NT2/D1 (cell line): ENCODE measurements at regions not wholly inside any gene's neighbourhood (a gene's known extent, or its start where the extent isn't known, plus 50 kb on each side); places are given as distances from the start of the nearest gene placed in this dataset.

Experiments used
- DNase-seq: peaks from one replicate; pipeline ENCODE4 v3.0.0-alpha.2; 2011; ENCODE audit warnings: low read depth, low spot score
- H3K27me3 ChIP-seq: 2 replicates; pipeline ENCODE4 v1.6.0; 2011; ENCODE audit warnings: mild to moderate bottlenecking; ENCODE audit not compliant: insufficient read length, insufficient read depth
- H3K36me3 ChIP-seq: 2 replicates; pipeline ENCODE4 v1.6.1; 2011; ENCODE audit warnings: mild to moderate bottlenecking, low read length, mixed read lengths; ENCODE audit not compliant: insufficient read depth, insufficient read length
- H3K4me1 ChIP-seq: 2 replicates; pipeline ENCODE4 v1.5.1; 2011; ENCODE audit not compliant: insufficient read depth, insufficient read length
- H3K4me3 ChIP-seq: 2 replicates; pipeline ENCODE4 v1.5.1; 2011; ENCODE audit warnings: low read depth; ENCODE audit not compliant: insufficient read length
- H3K9ac ChIP-seq: 2 replicates; pipeline ENCODE4 v1.6.0; 2011; ENCODE audit warnings: low read depth; ENCODE audit not compliant: insufficient read length
- H3K9me3 ChIP-seq: 2 replicates; pipeline ENCODE4 v1.5.1; 2011; ENCODE audit warnings: mild to moderate bottlenecking, low read length; ENCODE audit not compliant: insufficient read depth
- SUZ12 ChIP-seq: IDR thresholded peaks from 2 replicates; pipeline ENCODE4 v1.6.1; 2011; ENCODE audit not compliant: insufficient read length, insufficient read depth; ENCODE audit errors: extremely low read depth
- YY1 ChIP-seq: IDR thresholded peaks from 2 replicates; pipeline ENCODE4 v1.6.1; 2011; ENCODE audit not compliant: insufficient read length, insufficient read depth
- ZNF274 ChIP-seq: IDR thresholded peaks from 2 replicates; pipeline ENCODE4 v1.6.1; 2011; ENCODE audit warnings: mild to moderate bottlenecking, low read depth, low read length

GRCh38 chr7:41205600-41205999 lies 497.3 kb downstream of the INHBA start:
- Histone ChIP-seq H3K4me3 (no peak overlapping the region), H3K9ac (no peak overlapping the region), H3K36me3 (no peaks in the 10 kb centered on the region), H3K9me3 (no peaks in the 10 kb centered on the region), H3K4me1 (no peaks in the 10 kb centered on the region), H3K27me3 (no peaks in the 10 kb centered on the region)
- TF ChIP-seq YY1 = no peak
- TF ChIP-seq ZNF274 = no peak
- TF ChIP-seq SUZ12 = no peak
- DNase-seq = no peak

GRCh38 chr7:41203542-41203941 lies 499.3 kb downstream of the INHBA start:
- no peak overlapping the region for H3K9ac ChIP-seq

GRCh38 chr7:41201021-41201420 lies 501.9 kb downstream of the INHBA start:
- no peak overlapping the region for H3K4me3 ChIP-seq
- TF ChIP-seq ZNF274 (no peak), SUZ12 (no peak), YY1 (no peak)
- DNase-seq = no peak
- H3K36me3 ChIP-seq = no peaks in the 10 kb centered on the region
- no peaks in the 10 kb centered on the region for H3K4me1 ChIP-seq
- H3K9me3 ChIP-seq = no peaks in the 10 kb centered on the region
- H3K9ac ChIP-seq = no peak overlapping the region
- H3K27me3 ChIP-seq = no peaks in the 10 kb centered on the region

More at GRCh38 chr7:41203542-41203941, 499.3 kb downstream of the INHBA start:
- Histone ChIP-seq H3K4me1 (no peaks in the 10 kb centered on the region), H3K36me3 (no peaks in the 10 kb centered on the region), H3K4me3 (no peak overlapping the region), H3K27me3 (no peaks in the 10 kb centered on the region), H3K9me3 (no peaks in the 10 kb centered on the region)
- TF ChIP-seq SUZ12 (no peak), ZNF274 (no peak), YY1 (no peak)
- DNase-seq = no peak

- no peaks in the 10 kb centered on the region for H3K9me3 ChIP-seq
- H3K9ac ChIP-seq = no peak overlapping the region
- H3K4me3 ChIP-seq = no peak overlapping the region
- no peaks in the 10 kb centered on the region for H3K36me3 ChIP-seq
- H3K27me3 ChIP-seq = no peaks in the 10 kb centered on the region
- H3K4me1 ChIP-seq = no peaks in the 10 kb centered on the region
- no peak for DNase-seq
- TF ChIP-seq ZNF274 (no peak), YY1 (no peak), SUZ12 (no peak)
Measured at GRCh38 chr7:41199136-41199535, 503.8 kb downstream of the INHBA start.

GRCh38 chr7:41198502-41198901 lies 504.4 kb downstream of the INHBA start:
- H3K36me3 ChIP-seq = no peaks in the 10 kb centered on the region
- no peak overlapping the region for H3K4me3 ChIP-seq
- H3K9me3 ChIP-seq = no peaks in the 10 kb centered on the region
- H3K27me3 ChIP-seq = no peaks in the 10 kb centered on the region
- no peak for TF ChIP-seq YY1
- no peak for TF ChIP-seq SUZ12
- TF ChIP-seq ZNF274 = no peak
- DNase-seq = no peak
- no peaks in the 10 kb centered on the region for H3K4me1 ChIP-seq
- no peak overlapping the region for H3K9ac ChIP-seq

- H3K9ac ChIP-seq = no peak overlapping the region
- TF ChIP-seq ZNF274 (no peak), YY1 (no peak), SUZ12 (no peak)
- H3K4me1 ChIP-seq = no peaks in the 10 kb centered on the region
- no peak for DNase-seq
- no peaks in the 10 kb centered on the region for H3K27me3 ChIP-seq
- H3K36me3 ChIP-seq = no peaks in the 10 kb centered on the region
- no peak overlapping the region for H3K4me3 ChIP-seq
- no peaks in the 10 kb centered on the region for H3K9me3 ChIP-seq
Measured at GRCh38 chr7:41197769-41198168, 505.1 kb downstream of the INHBA start.

GRCh38 chr7:41193738-41194282 lies 509.1 kb downstream of the INHBA start:
- no peaks in the 10 kb centered on the region for H3K4me1 ChIP-seq
- H3K36me3 ChIP-seq = no peaks in the 10 kb centered on the region
- no peaks in the 10 kb centered on the region for H3K9me3 ChIP-seq
- no peak overlapping the region for H3K4me3 ChIP-seq
- no peak overlapping the region for H3K9ac ChIP-seq
- no peak for DNase-seq
- no peaks in the 10 kb centered on the region for H3K27me3 ChIP-seq
- no peak for TF ChIP-seq SUZ12

GRCh38 chr7:41190581-41190980 lies 512.3 kb downstream of the INHBA start:
- TF ChIP-seq ZNF274 = no peak
- TF ChIP-seq YY1 = no peak
- no peak for TF ChIP-seq SUZ12
- no peaks in the 10 kb centered on the region for H3K36me3 ChIP-seq
- H3K4me3 ChIP-seq = no peak overlapping the region
- H3K9me3 ChIP-seq = no peaks in the 10 kb centered on the region
- no peak overlapping the region for H3K9ac ChIP-seq
- H3K27me3 ChIP-seq = no peaks in the 10 kb centered on the region
- DNase-seq = no peak
- H3K4me1 ChIP-seq = no peaks in the 10 kb centered on the region
